ENCODE measurements at regions not wholly inside any gene's neighbourhood (a gene's known extent, or its start where the extent isn't known, plus 50 kb on each side); places are given as distances from the start of the nearest gene placed in this dataset.
A peak's percentile ranks its signal among the peaks of the same experiment; 100 is the strongest.

GRCh38 chr9:81032831-81033230, 656.5 kb downstream of the TLE1 start:
- TF ChIP-seq, protein P1, sequence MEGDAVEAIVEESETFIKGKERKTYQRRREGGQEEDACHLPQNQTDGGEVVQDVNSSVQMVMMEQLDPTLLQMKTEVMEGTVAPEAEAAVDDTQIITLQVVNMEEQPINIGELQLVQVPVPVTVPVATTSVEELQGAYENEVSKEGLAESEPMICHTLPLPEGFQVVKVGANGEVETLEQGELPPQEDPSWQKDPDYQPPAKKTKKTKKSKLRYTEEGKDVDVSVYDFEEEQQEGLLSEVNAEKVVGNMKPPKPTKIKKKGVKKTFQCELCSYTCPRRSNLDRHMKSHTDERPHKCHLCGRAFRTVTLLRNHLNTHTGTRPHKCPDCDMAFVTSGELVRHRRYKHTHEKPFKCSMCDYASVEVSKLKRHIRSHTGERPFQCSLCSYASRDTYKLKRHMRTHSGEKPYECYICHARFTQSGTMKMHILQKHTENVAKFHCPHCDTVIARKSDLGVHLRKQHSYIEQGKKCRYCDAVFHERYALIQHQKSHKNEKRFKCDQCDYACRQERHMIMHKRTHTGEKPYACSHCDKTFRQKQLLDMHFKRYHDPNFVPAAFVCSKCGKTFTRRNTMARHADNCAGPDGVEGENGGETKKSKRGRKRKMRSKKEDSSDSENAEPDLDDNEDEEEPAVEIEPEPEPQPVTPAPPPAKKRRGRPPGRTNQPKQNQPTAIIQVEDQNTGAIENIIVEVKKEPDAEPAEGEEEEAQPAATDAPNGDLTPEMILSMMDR (IDR thresholded peaks at IDR 0.05): no peak
- no peak for DNase-seq
- intact Hi-C loops (cut with DNase I): no loop called here

DNA sequence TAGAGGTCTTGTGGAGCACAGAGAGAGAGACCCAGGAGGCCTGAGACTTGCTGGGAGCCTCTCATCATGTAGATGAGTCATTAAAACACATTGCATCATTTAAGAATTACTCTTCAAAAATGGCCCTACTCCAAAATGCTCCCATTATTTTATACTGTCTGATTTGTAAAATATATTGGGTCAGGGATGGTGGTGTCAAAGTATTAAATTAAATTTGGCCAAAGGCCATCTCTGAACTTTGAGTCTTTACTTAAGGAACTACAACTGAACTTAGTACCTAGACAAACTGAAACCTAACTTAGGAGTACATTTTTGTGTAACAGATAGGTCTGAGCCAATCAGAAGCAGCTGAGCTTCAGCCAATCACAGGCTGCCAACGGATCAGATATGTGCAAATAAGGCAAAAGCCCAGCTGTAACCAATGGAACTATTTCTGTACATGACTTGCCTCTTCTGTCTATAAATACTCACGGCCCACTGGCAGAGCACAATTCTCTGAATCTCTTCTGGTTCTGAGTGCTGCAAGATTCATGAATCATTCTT, 657.2 kb downstream of the TLE1 start:
- Histone ChIP-seq H3K27me3 (no peaks in the 10 kb centered on the region), H3K9me3 (no peaks in the 10 kb centered on the region), H3K4me1 (peaks cover 0 to 5% of the 10 kb centered on the region in 2 donors), H3K27ac (no peak overlapping the region), H3K4me3 (no peak overlapping the region), H3K36me3 (no peaks in the 10 kb centered on the region)
- intact Hi-C loops (cut with DNase I): no loop called here
- DNase-seq (no peak), ATAC-seq (peak; percentile 73)
- TF ChIP-seq, protein P1 (IDR thresholded peaks at IDR 0.05): no peak

More at GRCh38 chr9:81032831-81033230, 656.5 kb downstream of the TLE1 start:
- ATAC-seq: no peak
- Histone ChIP-seq H3K27me3 (no peaks in the 10 kb centered on the region), H3K4me3 (no peak overlapping the region), H3K36me3 (no peaks in the 10 kb centered on the region), H3K27ac (no peak overlapping the region), H3K9me3 (no peaks in the 10 kb centered on the region), H3K4me1 (peaks cover 0 to 5% of the 10 kb centered on the region in 2 donors)

DNA sequence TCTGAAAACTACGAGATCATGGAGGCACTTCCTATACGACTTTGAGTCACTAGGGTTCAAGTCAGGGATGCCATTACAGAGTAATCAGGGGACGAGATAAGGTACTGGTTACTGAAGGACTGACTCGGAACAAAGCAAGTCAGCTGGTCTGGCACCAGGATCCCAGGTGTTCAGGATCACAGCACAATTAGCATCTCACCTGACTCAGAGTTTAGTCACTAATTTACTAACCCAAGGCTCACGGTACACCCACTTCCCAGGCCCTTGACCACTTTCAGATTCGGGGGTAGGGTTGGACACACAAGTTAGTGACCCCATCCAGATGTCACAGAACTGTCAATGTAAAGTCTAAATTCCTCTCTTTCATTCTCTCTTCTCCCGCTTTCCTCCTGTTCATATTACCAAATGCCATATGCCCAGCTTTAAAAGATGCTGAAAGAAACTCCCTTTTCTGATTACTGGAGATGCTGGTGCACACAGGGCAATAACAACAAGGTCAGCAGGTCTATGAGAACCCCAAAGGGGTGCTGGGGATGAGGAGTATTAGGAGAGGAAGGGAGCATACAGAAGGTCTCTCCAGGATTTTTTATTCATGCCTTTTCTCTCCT, 657.8 kb downstream of the TLE1 start:
- DNase-seq: no peak
- TF ChIP-seq, protein P1 (IDR thresholded peaks at IDR 0.05): no peak
- Histone ChIP-seq H3K9me3 (no peaks in the 10 kb centered on the region), H3K27me3 (no peaks in the 10 kb centered on the region), H3K27ac (no peak overlapping the region), H3K36me3 (no peaks in the 10 kb centered on the region), H3K4me3 (no peak overlapping the region), H3K4me1 (peaks cover 0 to 5% of the 10 kb centered on the region in 2 donors)
- intact Hi-C loops (cut with DNase I): no loop called here
- ATAC-seq: no peak

- Histone ChIP-seq H3K9me3 (no peaks in the 10 kb centered on the region), H3K4me1 (peaks cover 0 to under 1% of the 10 kb centered on the region in 2 donors), H3K27ac (no peak overlapping the region), H3K36me3 (no peaks in the 10 kb centered on the region), H3K4me3 (no peak overlapping the region), H3K27me3 (no peaks in the 10 kb centered on the region)
- no peak for ATAC-seq
- intact Hi-C loops (cut with DNase I): no loop called here
- TF ChIP-seq, protein P1 (IDR thresholded peaks at IDR 0.05): no peak
- DNase-seq: no peak
Measured at GRCh38 chr9:81030027-81030426, 659.3 kb downstream of the TLE1 start.

- no peaks in the 10 kb centered on the region for H3K27me3 ChIP-seq
- no peak overlapping the region for H3K27ac ChIP-seq
- H3K4me3 ChIP-seq: no peak overlapping the region
- ATAC-seq (peak; percentile 33), DNase-seq (no peak)
- no peaks in the 10 kb centered on the region for H3K4me1 ChIP-seq
- H3K9me3 ChIP-seq: no peaks in the 10 kb centered on the region
- intact Hi-C loops (cut with DNase I): no loop called here
- H3K36me3 ChIP-seq: no peaks in the 10 kb centered on the region
- TF ChIP-seq, protein P1 (IDR thresholded peaks at IDR 0.05): no peak
Measured at GRCh38 chr9:81028504-81028903, 660.8 kb downstream of the TLE1 start.

All from left lung (tissue), 4 donors.